ENCODE measurements at regions not wholly inside any gene's neighbourhood (a gene's known extent, or its start where the extent isn't known, plus 50 kb on each side); places are given as distances from the start of the nearest gene placed in this dataset.

- no peaks in the 10 kb centered on the region for H3K4me1 ChIP-seq
- intact Hi-C loops (cut with DNase I) = no loop called here
- TF ChIP-seq, protein P1, sequence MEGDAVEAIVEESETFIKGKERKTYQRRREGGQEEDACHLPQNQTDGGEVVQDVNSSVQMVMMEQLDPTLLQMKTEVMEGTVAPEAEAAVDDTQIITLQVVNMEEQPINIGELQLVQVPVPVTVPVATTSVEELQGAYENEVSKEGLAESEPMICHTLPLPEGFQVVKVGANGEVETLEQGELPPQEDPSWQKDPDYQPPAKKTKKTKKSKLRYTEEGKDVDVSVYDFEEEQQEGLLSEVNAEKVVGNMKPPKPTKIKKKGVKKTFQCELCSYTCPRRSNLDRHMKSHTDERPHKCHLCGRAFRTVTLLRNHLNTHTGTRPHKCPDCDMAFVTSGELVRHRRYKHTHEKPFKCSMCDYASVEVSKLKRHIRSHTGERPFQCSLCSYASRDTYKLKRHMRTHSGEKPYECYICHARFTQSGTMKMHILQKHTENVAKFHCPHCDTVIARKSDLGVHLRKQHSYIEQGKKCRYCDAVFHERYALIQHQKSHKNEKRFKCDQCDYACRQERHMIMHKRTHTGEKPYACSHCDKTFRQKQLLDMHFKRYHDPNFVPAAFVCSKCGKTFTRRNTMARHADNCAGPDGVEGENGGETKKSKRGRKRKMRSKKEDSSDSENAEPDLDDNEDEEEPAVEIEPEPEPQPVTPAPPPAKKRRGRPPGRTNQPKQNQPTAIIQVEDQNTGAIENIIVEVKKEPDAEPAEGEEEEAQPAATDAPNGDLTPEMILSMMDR (IDR thresholded peaks at IDR 0.05) = no peak
- no peak overlapping the region for H3K27ac ChIP-seq
- no peak for DNase-seq
- H3K36me3 ChIP-seq = no peaks in the 10 kb centered on the region
- H3K27me3 ChIP-seq = no peaks in the 10 kb centered on the region
- ATAC-seq = no peak
- H3K9me3 ChIP-seq = no peaks in the 10 kb centered on the region
- H3K4me3 ChIP-seq = no peak overlapping the region
- 88 to 94% methylated on average over 2 of the region's 2 CpGs for whole genome bisulfite sequencing, 2 donors
These were observed 407.3 kb downstream of the PLCL1 start for GRCh38 chr2:198211706-198212105.

DNA sequence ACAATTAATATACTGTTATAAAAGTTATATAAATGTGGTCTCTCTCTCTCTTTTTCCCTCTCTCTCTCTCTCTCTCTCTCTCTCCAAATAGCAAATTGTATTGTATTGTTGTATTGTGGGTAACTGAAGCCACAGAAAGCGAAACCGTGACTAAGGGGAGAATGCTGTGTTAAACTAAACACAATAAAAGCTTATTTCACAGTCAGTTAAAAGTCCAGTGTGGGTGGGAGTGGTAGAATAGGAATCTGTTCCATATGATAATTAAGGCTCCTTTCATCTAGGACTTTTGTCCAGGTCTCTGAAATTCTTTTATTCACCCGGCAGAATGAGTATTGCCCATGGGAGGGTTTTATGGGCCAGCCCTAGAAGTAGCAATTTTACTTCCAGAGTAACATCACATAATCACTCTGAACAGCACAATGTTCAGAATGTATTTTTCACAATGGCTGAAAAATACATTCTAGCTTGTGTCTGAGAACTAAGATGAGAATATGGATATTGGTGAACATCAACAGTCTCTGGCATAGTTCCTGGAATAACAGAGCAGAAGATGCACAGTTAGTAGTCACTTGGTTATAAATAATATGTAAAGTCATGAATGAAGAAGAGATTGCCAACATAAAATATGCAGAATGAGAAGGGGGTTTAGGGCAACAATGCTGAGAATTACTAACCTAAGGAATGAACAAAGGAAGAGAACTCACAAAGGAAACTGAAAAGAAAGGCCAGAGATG lies 399.1 kb downstream of the PLCL1 start:
- intact Hi-C loops (cut with DNase I) = no loop called here
- H3K4me3 ChIP-seq = no peak overlapping the region
- H3K27me3 ChIP-seq = no peaks in the 10 kb centered on the region
- no peaks in the 10 kb centered on the region for H3K4me1 ChIP-seq
- TF ChIP-seq, protein P1 (IDR thresholded peaks at IDR 0.05) = no peak
- H3K9me3 ChIP-seq = peaks cover 0 to 5% (median 0%) of the 10 kb centered on the region in 11 donors
- no peaks in the 10 kb centered on the region for H3K36me3 ChIP-seq
- no peak overlapping the region for H3K27ac ChIP-seq
- no peak for DNase-seq
- WGBS, 2 donors = 79 to 90% methylated on average over 3 of the region's 3 CpGs
- no peak for ATAC-seq
